ENCODE measurements at regions not wholly inside any gene's neighbourhood (a gene's known extent, or its start where the extent isn't known, plus 50 kb on each side); places are given as distances from the start of the nearest gene placed in this dataset.

DNA sequence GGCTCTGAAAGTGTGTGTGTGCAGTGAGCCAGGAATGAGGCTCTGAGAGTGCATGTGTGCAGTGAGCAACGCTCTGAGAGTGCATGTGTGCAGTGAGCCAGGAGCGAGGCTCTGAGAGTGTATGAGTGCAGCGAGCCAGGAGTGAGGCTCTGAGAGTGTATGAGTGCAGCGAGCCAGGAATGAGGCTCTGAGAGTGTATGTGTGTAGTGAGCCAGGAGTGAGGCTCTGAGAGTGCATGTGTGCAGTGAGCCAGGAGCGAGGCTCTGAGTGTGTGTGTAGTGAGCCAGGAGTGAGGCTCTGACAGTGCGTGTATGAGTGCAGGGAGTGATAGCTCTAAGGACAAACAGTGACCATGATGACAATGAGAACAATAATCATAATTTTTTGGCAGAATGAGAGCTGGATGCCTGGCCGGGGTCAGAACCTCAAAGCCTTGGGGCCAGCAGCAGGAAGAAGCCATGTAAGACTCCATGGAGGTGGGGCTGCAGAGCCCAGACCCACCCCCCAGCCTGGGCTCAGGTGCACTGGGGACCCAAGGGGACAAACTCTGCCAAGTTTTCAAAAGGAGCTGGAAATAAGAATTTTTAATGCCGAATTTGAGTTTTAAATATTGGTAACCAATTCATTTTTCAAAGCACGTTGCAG lies 85.7 kb upstream of the PRR20G start:
- no peak for DNase-seq
- 81% methylated on average over 9 of the region's 9 CpGs for WGBS (ENCODE audit: insufficient coverage)
- Histone ChIP-seq H3K27ac (ENCODE audit: low read depth in 1 of 2, low read length in 2 of 2) (no peak overlapping the region), H3K36me3 (replicated peaks in 1 of 2; ENCODE audit: control insufficient read depth in 1 of 2, insufficient read depth in 2 of 2, low read length in 2 of 2) (no peaks in the 10 kb centered on the region), H3K4me1 (ENCODE audit: control insufficient read depth in 1 of 2, insufficient read depth in 2 of 2, low read length in 2 of 2) (no peaks in the 10 kb centered on the region), H3K4me3 (replicated peaks in 1 of 3; ENCODE audit: low read depth in 2 of 3, low read length in 3 of 3) (no peak overlapping the region), H3K4me2 (replicated peaks; ENCODE audit: extremely low read depth, low read length, poor library complexity, severe bottlenecking) (no peak overlapping the region), H3K9me3 (replicated peaks in 1 of 2; ENCODE audit: control insufficient read depth in 1 of 2, insufficient read depth in 1 of 2, low read length in 2 of 2) (no peaks in the 10 kb centered on the region), H3K27me3 (ENCODE audit: control insufficient read depth in 2 of 2, insufficient read depth in 2 of 2, low read length in 2 of 2) (no peaks in the 10 kb centered on the region), H3K9ac (ENCODE audit: insufficient read depth, low read length, poor library complexity, severe bottlenecking) (no peak overlapping the region), H4K20me1 (ENCODE audit: insufficient read depth, low read length) (no peaks in the 10 kb centered on the region), H3K79me2 (ENCODE audit: insufficient read depth, low read length) (no peaks in the 10 kb centered on the region), H2AFZ (ENCODE audit: insufficient read depth, low read depth, low read length, poor library complexity, severe bottlenecking) (no peak overlapping the region)
- Mint-ChIP-seq H3K27me3 (ENCODE audit: low read depth in 3 of 3) (peaks cover 0 to 18% (median 3%) of the 10 kb centered on the region in 3 donors), H3K4me3 (no peak overlapping the region), H3K36me3 (no peaks in the 10 kb centered on the region), H3K9me3 (peaks cover 0 to 5% (median 2%) of the 10 kb centered on the region in 7 donors), H3K4me1 (no peaks in the 10 kb centered on the region), H3K27ac (peak overlapping the region in 1 of 7 donors; percentile 7)
- TF ChIP-seq, protein P1, sequence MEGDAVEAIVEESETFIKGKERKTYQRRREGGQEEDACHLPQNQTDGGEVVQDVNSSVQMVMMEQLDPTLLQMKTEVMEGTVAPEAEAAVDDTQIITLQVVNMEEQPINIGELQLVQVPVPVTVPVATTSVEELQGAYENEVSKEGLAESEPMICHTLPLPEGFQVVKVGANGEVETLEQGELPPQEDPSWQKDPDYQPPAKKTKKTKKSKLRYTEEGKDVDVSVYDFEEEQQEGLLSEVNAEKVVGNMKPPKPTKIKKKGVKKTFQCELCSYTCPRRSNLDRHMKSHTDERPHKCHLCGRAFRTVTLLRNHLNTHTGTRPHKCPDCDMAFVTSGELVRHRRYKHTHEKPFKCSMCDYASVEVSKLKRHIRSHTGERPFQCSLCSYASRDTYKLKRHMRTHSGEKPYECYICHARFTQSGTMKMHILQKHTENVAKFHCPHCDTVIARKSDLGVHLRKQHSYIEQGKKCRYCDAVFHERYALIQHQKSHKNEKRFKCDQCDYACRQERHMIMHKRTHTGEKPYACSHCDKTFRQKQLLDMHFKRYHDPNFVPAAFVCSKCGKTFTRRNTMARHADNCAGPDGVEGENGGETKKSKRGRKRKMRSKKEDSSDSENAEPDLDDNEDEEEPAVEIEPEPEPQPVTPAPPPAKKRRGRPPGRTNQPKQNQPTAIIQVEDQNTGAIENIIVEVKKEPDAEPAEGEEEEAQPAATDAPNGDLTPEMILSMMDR (IDR thresholded peaks at IDR 0.05) = no peak
- intact Hi-C loops (cut with micrococcal nuclease) = no loop called here

DNA sequence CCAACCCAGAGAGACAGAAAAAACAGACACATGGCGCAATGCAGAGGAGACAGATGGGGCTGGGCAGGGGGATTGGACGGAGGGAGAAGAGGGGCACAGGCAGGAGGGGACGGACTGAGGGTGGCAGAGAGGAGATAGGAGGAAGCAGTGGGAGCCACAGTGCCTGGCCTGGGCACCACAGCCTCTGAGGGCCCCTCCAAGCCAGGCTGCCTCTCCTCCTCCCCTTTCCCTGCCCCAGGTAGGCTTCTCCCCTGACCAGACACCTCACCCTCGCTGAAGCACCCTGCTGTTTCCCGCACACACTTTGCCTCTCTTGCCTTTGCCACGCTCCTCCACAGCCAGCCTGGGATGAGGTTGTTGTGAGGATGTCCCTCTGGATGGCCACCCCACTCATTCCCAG lies 84.0 kb upstream of the PRR20G start:
- H3K36me3 Mint-ChIP-seq = no peaks in the 10 kb centered on the region
- Histone ChIP-seq H4K20me1 (ENCODE audit: insufficient read depth, low read length) (no peaks in the 10 kb centered on the region), H3K9ac (ENCODE audit: insufficient read depth, low read length, poor library complexity, severe bottlenecking) (no peak overlapping the region), H3K4me1 (ENCODE audit: control insufficient read depth in 1 of 2, insufficient read depth in 2 of 2, low read length in 2 of 2) (no peaks in the 10 kb centered on the region), H3K4me3 (replicated peaks in 1 of 3; ENCODE audit: low read depth in 2 of 3, low read length in 3 of 3) (no peak overlapping the region), H2AFZ (ENCODE audit: insufficient read depth, low read depth, low read length, poor library complexity, severe bottlenecking) (no peak overlapping the region), H3K79me2 (ENCODE audit: insufficient read depth, low read length) (no peaks in the 10 kb centered on the region), H3K9me3 (replicated peaks in 1 of 2; ENCODE audit: control insufficient read depth in 1 of 2, insufficient read depth in 1 of 2, low read length in 2 of 2) (no peaks in the 10 kb centered on the region), H3K27ac (ENCODE audit: low read depth in 1 of 2, low read length in 2 of 2) (no peak overlapping the region), H3K36me3 (replicated peaks in 1 of 2; ENCODE audit: control insufficient read depth in 1 of 2, insufficient read depth in 2 of 2, low read length in 2 of 2) (no peaks in the 10 kb centered on the region), H3K27me3 (ENCODE audit: control insufficient read depth in 2 of 2, insufficient read depth in 2 of 2, low read length in 2 of 2) (no peaks in the 10 kb centered on the region), H3K4me2 (replicated peaks; ENCODE audit: extremely low read depth, low read length, poor library complexity, severe bottlenecking) (no peak overlapping the region)
- no peaks in the 10 kb centered on the region for H3K4me1 Mint-ChIP-seq
- no peak for DNase-seq
- TF ChIP-seq, protein P1 (IDR thresholded peaks at IDR 0.05) = no peak
- peaks cover 2 to 20% (median 4%) of the 10 kb centered on the region in 3 donors for H3K27me3 Mint-ChIP-seq (ENCODE audit: low read depth in 3 of 3)
- 88% methylated on average over 1 of the region's 6 CpGs for WGBS (ENCODE audit: insufficient coverage)
- peaks cover 0 to 5% (median 2%) of the 10 kb centered on the region in 7 donors for H3K9me3 Mint-ChIP-seq
- no peak overlapping the region for H3K4me3 Mint-ChIP-seq
- intact Hi-C loops (cut with micrococcal nuclease) = no loop called here
- no peak overlapping the region for H3K27ac Mint-ChIP-seq
